ENCODE measurements at regions not wholly inside any gene's neighbourhood (a gene's known extent, or its start where the extent isn't known, plus 50 kb on each side); places are given as distances from the start of the nearest gene placed in this dataset.
A peak's percentile ranks its signal among the peaks of the same experiment; 100 is the strongest.
"Not testable (repeated sequence)": the region's sequence is repeated elsewhere in the genome, so short reads cannot be mapped to it uniquely, and the experiment has no call there.

- intact Hi-C loops (cut with DNase I; ENCODE audit: low total_unique reads) = no loop called here
- 66 to 74% (median 69%) methylated on average over 3 of the region's 3 CpGs for WGBS, 5 donors
- TF ChIP-seq CTCF (IDR thresholded peaks at IDR 0.05) (no peak), POLR2AphosphoS5 (IDR thresholded peaks at IDR 0.05) (no peak), EP300 (IDR thresholded peaks at IDR 0.05) (no peak), POLR2A (IDR thresholded peaks at IDR 0.05) (no peak)
Measured at GRCh38 chr1:224054611-224055010, 59.3 kb upstream of the FBXO28 start.

GRCh38 chr1:224054012-224054411 lies 59.9 kb upstream of the FBXO28 start:
- H3K27ac ChIP-seq = no peak overlapping the region
- H3K27me3 ChIP-seq = no peaks in the 10 kb centered on the region
- TF ChIP-seq POLR2AphosphoS5 (IDR thresholded peaks at IDR 0.05) (no peak), POLR2A (IDR thresholded peaks at IDR 0.05) (no peak), EP300 (IDR thresholded peaks at IDR 0.05) (no peak), CTCF (IDR thresholded peaks at IDR 0.05) (no peak)
- intact Hi-C loops (cut with DNase I; ENCODE audit: low total_unique reads) = no loop called here
- no peak for DNase-seq
- H3K4me1 ChIP-seq = peaks cover 0 to 5% (median 2%) of the 10 kb centered on the region in 4 donors
- H3K4me3 ChIP-seq = no peak overlapping the region
- H3K36me3 ChIP-seq = no peaks in the 10 kb centered on the region
- H3K9me3 ChIP-seq = no peaks in the 10 kb centered on the region
- 43 to 57% (median 55%) methylated on average over 2 of the region's 2 CpGs for WGBS, 5 donors

More at GRCh38 chr1:224054611-224055010, 59.3 kb upstream of the FBXO28 start:
- no peak overlapping the region for H3K4me3 ChIP-seq
- no peaks in the 10 kb centered on the region for H3K9me3 ChIP-seq
- no peak overlapping the region for H3K27ac ChIP-seq
- H3K4me1 ChIP-seq = peaks cover 0 to 5% (median 2%) of the 10 kb centered on the region in 4 donors
- H3K27me3 ChIP-seq = no peaks in the 10 kb centered on the region
- no peak for DNase-seq
- H3K36me3 ChIP-seq = no peaks in the 10 kb centered on the region

GRCh38 chr1:224053456-224053855 lies 60.5 kb upstream of the FBXO28 start:
- no peaks in the 10 kb centered on the region for H3K36me3 ChIP-seq
- intact Hi-C loops (cut with DNase I; ENCODE audit: low total_unique reads) = no loop called here
- DNase-seq = no peak
- TF ChIP-seq EP300 (IDR thresholded peaks at IDR 0.05) (no peak), POLR2AphosphoS5 (IDR thresholded peaks at IDR 0.05) (no peak), CTCF (IDR thresholded peaks at IDR 0.05) (no peak)
- no peak overlapping the region for H3K4me3 ChIP-seq
- H3K27me3 ChIP-seq = no peaks in the 10 kb centered on the region
- H3K9me3 ChIP-seq = no peaks in the 10 kb centered on the region
- H3K27ac ChIP-seq = no peak overlapping the region
- WGBS, 5 donors = 59 to 65% (median 61%) methylated on average over 5 of the region's 5 CpGs
- H3K4me1 ChIP-seq = peaks cover 0 to 5% (median 2%) of the 10 kb centered on the region in 4 donors

GRCh38 chr1:224052772-224053171 lies 61.1 kb upstream of the FBXO28 start:
- H3K27me3 ChIP-seq = no peaks in the 10 kb centered on the region
- TF ChIP-seq EP300 (IDR thresholded peaks at IDR 0.05) (no peak), POLR2AphosphoS5 (IDR thresholded peaks at IDR 0.05) (no peak), POLR2A (IDR thresholded peaks at IDR 0.05) (no peak), CTCF (IDR thresholded peaks at IDR 0.05) (no peak)
- DNase-seq = peak in 1 of 2 donors; percentile 10
- H3K9me3 ChIP-seq = no peaks in the 10 kb centered on the region
- H3K27ac ChIP-seq = no peak overlapping the region
- 76 to 91% (median 85%) methylated on average over 3 of the region's 3 CpGs for WGBS, 5 donors
- intact Hi-C loops (cut with DNase I; ENCODE audit: low total_unique reads) = no loop called here
- no peak overlapping the region for H3K4me3 ChIP-seq
- peaks cover 0 to 5% (median 2%) of the 10 kb centered on the region in 4 donors for H3K4me1 ChIP-seq
- no peaks in the 10 kb centered on the region for H3K36me3 ChIP-seq

DNA sequence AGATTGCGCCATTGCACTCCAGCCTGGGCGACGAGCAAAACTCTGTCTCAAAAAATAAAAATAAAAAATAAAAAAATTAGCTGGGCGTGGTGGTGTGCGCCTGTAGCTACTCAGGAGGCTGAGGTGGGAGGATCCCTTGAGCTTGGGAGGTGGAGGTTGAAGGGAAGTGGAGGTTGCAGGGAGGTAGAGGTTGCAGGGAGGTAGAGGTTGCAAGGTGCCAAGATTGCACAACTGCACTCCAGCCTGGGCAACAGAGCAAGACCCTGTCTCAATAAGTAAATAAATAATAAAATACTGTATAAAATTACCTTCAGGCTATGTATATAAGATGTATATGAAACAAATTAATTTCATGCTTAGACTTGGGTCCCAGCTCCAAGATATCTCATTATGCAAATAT lies 62.1 kb upstream of the FBXO28 start:
- H3K27ac ChIP-seq; DNase-seq; intact Hi-C loops (cut with DNase I; ENCODE audit: low total_unique reads); H3K9me3 ChIP-seq; H3K4me3 ChIP-seq; H3K36me3 ChIP-seq; H3K27me3 ChIP-seq; H3K4me1 ChIP-seq: not testable (repeated sequence)
- 71 to 92% (median 82%) methylated on average over 5 of the region's 5 CpGs for WGBS, 5 donors
